ENCODE measurements at regions not wholly inside any gene's neighbourhood (a gene's known extent, or its start where the extent isn't known, plus 50 kb on each side); places are given as distances from the start of the nearest gene placed in this dataset.
"Not testable (repeated sequence)": the region's sequence is repeated elsewhere in the genome, so short reads cannot be mapped to it uniquely, and the experiment has no call there.

DNA sequence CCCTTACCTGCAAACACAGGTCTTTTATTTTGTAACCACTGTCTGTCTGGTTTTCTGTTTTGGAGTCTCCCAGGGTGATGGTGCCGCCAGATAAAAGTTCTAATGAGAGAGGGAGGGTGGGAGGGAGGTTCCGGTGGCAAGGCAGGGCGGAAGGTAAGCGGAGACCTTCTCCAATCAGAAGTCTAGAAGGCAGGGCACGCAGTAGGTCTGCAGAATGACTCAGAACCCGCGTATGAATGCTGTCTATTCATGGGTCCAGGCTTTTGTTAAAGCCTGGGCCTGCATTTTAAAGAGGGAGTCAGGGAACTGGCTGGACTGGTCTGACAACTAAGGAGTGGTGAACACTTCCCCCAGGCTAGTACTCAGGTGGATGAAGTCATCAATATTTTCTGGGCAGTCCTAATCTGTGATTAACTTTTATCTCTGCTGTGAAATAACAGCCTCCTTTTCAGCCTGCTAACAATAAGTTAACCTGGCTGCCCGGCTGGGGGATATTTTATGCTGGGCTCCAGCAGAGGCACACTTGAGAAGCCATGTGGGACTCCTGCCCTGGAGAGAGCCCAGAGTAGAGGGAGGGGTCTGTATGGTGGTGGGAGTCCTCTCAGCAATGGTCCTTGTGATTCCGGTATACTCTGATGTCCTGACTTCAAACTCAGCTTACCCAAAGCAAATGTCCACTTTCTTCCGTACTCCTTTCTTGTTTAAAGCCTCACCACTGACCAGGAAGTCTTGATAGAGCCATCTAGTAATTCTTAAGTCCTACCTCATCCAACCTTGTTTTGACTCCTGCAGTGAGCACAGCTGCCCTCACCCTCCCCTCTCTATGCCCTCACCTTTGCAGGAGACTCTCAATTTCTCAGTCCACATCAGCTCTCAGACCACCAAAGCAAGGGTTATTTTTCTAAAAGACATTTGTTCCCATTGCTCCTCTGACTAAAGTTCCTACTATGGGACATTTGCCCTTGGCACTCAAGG lies 85.3 kb upstream of the PLGLB2 start:
- TF ChIP-seq ZNF837 (tag by site-specific recombination; IDR thresholded peaks at IDR 0.05); PBX3 (CRISPR knock-in tag; IDR thresholded peaks at IDR 0.05); HOXC10 (CRISPR knock-in tag; IDR thresholded peaks at IDR 0.05); KLF1 (tag by site-specific recombination; IDR thresholded peaks at IDR 0.05); SP2 (tag by site-specific recombination; IDR thresholded peaks at IDR 0.05); PRDM10 (tag by site-specific recombination; IDR thresholded peaks at IDR 0.05): not testable (repeated sequence)
